GM19372 (cell line): ENCODE measurements at regions not wholly inside any gene's neighbourhood (a gene's known extent, or its start where the extent isn't known, plus 50 kb on each side); places are given as distances from the start of the nearest gene placed in this dataset.
A peak's percentile ranks its signal among the peaks of the same experiment; 100 is the strongest.
"Not testable (repeated sequence)": the region's sequence is repeated elsewhere in the genome, so short reads cannot be mapped to it uniquely, and the experiment has no call there.

Source experiments
- ATAC-seq: cut with Tn5 transposase; IDR thresholded peaks from one replicate; pipeline ENCODE4 v1.9.1; 2021; ENCODE audit warnings: mild to moderate bottlenecking, low read depth, moderate library complexity; ENCODE audit not compliant: unreplicated experiment

GRCh38 chr14:97066068-97066899 lies 269.1 kb downstream of the VRK1 start:
- no peak for ATAC-seq

DNA sequence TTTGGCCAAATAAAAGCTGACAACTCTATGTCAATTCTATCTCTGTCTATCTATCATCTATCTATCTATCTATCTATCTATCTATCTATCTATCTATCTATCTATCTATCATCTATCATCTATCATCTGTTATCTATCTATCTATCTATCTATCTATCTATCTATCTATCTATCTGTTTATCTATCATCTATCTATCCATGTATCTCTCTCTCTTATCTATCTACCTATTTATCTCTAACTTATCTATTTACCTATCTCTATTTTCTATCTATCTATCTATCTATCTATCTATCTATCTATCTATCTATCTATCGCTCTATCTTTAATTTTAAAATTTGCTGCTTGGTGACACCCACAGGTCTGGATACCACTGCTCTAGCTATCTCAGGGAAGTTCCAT lies 271.1 kb downstream of the VRK1 start:
- not testable (repeated sequence) for ATAC-seq

DNA sequence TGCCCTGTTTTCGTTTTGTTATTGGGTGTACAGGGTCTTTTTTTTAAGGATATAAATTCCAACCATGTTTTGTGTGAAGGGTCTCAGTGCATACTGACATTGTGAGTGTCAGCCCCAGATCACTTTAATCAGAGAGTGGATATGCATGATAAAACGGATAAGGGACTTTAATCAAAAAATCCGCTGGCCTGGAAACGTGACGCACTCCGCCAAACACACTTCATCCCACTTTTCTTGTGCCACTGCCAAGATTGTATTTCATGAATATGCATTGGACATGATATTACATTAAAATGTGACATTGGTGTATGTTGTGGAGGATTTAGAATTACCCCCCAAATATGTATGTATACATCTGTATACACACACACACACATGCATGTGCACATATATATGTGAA lies 273.1 kb downstream of the VRK1 start:
- no peak for ATAC-seq

DNA sequence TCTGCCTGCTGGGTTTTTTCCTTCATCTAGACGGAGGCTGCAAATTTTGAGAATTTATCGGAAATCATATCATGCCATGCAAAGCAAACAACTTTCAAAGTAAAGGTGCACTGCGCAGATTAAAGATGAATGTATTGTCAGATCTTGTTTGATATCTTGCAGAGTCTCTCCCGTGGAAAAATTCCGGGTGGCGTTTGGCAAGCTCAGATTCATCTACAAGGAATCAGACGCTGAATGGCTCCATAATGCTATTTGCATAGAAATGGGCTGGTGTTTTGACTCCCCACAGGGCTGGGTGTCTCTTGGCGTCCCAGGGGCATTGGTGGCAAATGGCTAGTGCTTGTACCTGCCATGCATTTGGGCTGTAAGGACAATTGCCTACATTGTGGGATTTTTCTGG lies 274.0 kb downstream of the VRK1 start:
- no peak for ATAC-seq

DNA sequence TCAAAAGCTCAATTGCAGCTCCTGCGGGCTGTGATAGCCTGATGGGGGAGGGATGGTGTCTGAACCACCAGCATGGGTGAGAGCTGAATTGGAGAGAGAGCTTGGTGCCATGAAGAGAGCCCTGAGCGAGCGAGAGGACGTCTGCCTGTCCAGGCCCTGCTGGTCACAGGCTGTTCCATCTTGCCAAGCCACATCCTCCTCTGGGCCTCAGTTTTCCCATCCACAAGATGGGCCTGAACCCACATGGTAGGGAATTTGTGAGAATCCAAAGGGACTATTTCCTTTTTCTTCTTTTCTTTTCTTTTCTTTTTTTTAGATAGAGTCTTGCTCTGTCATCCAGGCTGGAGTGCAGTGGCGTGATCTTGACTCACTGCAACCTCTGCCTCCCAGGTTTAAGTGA lies 276.4 kb downstream of the VRK1 start:
- no peak for ATAC-seq

- no peak for ATAC-seq
Observed at GRCh38 chr14:97074456-97074855, 277.3 kb downstream of the VRK1 start.

GRCh38 chr14:97074856-97075255 lies 277.7 kb downstream of the VRK1 start:
- ATAC-seq: no peak

GRCh38 chr14:97077253-97077653 lies 280.1 kb downstream of the VRK1 start:
- peak; percentile 73 for ATAC-seq

DNA sequence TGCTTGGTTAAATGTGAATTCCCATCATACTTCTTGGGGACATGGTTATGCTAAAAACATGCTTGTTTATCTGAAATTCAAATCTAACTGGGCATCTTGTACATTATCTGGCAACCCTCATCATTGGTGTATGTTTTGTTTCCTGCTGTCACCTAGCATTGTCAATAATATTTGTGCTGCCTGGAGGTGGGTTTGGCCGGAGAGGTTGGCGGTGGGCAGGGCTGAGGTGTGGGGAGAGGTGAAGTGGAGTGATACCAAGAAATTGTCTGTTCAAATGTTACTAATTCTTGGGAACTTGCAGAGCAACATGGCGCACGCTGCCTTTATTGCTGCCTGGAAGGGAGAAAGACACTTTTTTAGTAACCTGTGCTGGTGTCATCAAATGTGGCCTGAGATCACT lies 280.5 kb downstream of the VRK1 start:
- ATAC-seq: no peak

DNA sequence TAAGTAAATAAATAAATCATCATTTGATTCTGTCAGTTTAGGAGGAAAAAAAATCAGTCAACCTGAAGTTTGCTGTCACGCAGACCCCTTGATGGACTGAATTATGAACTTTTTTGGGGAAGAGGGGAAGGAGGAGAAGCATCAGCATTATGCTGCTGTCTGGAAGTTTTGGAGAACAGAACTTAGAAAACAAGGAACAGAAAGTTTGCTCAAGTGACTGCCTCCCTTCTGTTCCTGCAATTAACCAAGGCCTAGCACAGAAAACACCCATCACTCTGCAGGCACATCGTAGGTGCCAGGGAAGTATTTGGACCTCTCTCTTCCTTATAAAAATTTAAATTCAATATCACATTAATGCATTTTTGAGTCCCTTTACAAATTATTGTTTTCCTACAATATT lies 283.8 kb downstream of the VRK1 start:
- ATAC-seq: no peak

DNA sequence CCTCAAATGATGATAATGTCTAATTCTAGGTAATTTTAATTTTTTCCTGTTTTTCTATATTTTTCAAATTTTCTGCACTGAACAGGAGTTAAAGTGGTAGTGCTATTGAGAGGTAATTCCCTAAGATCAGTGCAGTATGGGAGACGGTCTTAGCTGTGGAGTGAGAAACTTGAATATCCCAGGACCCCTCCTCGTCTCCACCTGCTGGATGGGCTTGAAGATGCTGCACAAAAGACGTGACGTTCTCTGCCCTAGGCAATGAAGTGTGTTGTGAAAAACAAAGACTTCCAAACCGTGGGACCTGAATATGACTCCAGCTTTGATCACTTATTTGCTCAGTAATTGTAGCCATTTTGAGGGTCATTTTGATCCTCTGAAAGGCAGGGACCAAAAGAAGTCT lies 298.1 kb downstream of the VRK1 start:
- no peak for ATAC-seq

GRCh38 chr14:97097296-97097695 lies 300.1 kb downstream of the VRK1 start:
- no peak for ATAC-seq

- no peak for ATAC-seq
Observed at GRCh38 chr14:97100306-97100705, 303.1 kb downstream of the VRK1 start.

- no peak for ATAC-seq
Observed at GRCh38 chr14:97101561-97101960, 304.4 kb downstream of the VRK1 start.

DNA sequence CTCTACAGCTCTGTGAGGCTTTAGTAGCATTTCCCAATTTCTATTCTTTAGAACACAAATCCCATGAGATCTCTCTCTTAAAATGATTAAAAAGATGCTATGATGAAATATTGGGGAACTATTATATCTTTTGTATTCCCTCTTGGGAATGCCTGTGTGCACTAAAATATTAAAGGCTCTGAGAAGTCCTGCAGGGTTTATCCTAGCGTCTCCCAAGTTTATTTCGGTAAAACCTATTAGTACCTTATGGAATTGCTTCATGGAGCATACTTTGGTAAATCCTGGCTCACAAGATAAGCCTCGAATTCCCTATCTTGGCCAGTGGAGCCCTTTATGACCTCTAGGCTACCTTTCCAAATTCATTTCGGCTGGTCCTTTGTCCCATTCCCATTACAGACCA lies 306.8 kb downstream of the VRK1 start:
- no peak for ATAC-seq

DNA sequence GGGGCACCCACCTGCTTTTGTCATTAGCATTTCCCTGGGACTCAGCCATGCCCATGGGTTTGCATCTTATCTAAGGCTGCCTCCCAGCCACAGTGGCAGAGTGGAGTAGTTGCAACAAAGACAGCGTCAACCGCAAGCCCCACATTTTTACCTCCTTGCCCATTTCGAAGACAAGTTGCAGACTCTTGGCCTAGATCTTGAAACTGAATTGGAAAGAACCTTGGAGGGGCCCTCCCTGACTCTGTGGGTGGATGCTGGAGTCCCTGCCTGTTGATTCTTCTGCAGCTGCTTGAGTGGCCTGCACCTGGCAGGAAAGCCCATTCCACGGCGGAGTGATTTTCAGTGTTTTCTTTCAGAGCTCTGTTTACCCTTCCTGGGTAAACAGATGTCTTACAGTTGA lies 309.0 kb downstream of the VRK1 start:
- ATAC-seq: no peak

DNA sequence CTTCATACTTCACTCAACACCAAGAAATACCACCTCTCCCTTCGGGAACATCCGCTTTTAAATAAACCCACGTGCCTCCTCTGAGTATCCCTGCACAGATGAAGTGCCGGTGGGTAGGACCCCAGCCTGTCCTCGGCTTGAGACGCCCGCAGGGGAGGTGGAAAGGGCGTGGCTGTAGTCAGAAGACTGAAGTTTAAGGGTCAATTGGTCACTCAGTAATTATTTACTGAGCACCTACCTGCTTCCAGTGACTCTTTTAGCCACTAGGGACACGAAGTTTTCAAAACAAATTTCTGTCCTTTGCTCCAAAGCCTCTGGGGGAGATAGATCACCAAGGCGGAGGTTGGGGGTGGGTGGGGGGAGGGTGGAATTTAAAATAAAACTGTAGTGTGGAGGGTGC lies 309.4 kb downstream of the VRK1 start:
- ATAC-seq: no peak

- ATAC-seq: no peak
Observed at GRCh38 chr14:97107080-97107479, 309.9 kb downstream of the VRK1 start.

DNA sequence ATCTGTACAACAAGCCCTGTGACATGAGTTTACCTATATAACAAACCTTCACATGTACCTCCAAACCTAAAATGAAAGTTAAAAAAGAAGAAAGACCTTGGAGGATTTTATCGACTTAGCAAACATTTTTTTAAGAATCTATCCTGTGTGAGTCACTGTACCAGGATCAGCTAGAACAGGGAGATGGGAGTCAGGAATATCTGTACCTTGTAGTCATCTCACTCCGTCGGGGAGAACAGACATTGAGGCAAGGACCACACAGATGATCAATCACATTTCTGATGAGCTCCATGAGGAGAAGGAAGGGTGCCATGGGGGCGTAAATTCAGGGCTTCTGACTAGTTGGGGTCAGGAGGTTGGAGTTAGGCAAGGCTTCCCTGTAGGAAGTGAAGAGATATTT lies 310.6 kb downstream of the VRK1 start:
- ATAC-seq: no peak

- no peak for ATAC-seq
Observed at GRCh38 chr14:97109234-97109633, 312.1 kb downstream of the VRK1 start.

DNA sequence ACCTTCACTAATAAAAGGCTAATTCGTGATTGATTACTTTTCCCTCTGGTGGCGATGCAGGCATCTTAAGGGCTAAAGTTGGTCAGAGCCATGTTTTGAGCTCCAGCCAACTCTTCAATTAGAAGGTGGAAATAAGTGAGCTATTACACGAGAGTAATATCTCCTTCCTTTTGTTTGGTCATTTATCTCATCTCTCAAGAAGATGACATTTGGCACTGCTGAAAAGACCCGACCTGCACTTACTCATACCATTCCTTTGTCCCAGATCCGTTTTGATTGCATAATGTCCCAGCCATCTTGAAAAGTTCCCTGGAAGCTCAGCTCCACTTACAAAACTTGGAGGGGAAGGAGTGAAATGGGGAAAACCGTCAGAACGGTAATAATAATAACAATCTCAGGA lies 316.2 kb downstream of the VRK1 start:
- ATAC-seq: no peak

DNA sequence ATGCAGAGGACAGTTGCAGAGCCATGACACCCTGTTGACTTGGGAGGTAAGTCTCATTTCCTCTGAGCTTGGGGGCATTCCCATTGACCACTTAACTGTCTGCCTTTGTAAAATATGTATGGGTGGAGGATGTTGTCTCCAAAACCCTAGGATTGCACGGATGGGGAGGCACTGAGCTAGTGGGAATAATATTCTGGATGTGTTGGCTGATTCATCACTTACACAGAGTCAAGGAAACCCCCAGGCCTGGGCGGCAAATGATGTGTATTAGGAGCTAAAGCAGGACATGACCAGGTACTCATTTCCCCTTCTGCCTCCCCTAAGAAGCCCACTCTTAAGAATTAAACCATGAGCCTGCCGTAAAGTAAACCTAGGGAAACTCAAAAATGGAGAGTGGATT lies 319.4 kb downstream of the VRK1 start:
- ATAC-seq: no peak

GRCh38 chr14:97117693-97118092 lies 320.5 kb downstream of the VRK1 start:
- ATAC-seq: no peak
